ENCODE measurements at regions not wholly inside any gene's neighbourhood (a gene's known extent, or its start where the extent isn't known, plus 50 kb on each side); places are given as distances from the start of the nearest gene placed in this dataset.

DNA sequence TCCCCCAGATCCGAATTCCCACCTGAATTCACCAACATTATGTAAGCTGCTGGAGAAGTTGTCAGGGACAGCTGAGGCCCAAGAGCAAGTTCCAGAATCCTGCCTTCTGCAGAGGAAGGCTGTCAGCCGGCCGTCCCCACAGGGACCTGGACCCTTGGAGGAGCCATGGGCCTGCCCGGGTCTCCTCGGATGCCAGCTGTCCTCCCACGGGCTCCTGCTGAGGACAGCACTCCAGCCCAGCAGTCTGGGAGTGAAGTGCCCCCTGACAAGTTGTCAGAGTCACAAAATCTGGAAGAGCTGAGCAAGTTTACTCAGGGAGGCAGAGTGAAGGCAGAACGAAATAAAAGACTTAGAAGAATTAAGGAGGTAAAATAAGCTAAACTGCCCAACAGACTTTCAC is 192.5 kb upstream of the DAPK1 start:
- TF ChIP-seq EZH2 (IDR thresholded peaks at IDR 0.05; ENCODE audit: insufficient read depth, poor library complexity, severe bottlenecking) (no peak), EZH2phosphoT487 (IDR thresholded peaks at IDR 0.05; ENCODE audit: insufficient read depth, low read depth) (no peak)
